ENCODE measurements at regions not wholly inside any gene's neighbourhood (a gene's known extent, or its start where the extent isn't known, plus 50 kb on each side); places are given as distances from the start of the nearest gene placed in this dataset.

DNA sequence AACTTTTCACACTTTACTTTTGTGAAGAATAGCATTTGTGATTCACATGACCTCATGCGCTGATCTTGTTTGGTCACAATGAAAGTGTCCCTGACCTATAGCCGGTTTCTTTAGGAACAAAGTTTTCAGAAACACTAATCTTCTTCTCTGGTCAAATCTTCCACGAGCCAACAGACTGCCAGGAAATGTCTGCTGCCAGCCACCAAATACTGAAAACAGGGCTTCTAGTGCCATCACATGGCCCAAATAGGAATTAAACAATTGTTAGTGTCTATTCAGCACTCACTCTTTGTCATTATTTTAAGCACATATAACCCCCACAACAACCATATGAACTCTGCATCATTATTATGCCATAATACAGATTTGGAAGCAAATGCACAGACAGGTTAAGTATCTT is 286.5 kb upstream of the SYT4 start:
- Histone ChIP-seq H3K9me3 (ENCODE audit: control insufficient read depth in 1 of 2, insufficient read depth in 1 of 2, low read length in 2 of 2) (peaks cover 0 to 10% of the 10 kb centered on the region in 2 experiments), H3K27me3 (ENCODE audit: control insufficient read depth in 1 of 2, insufficient read depth in 2 of 2, low read length in 2 of 2) (no peaks in the 10 kb centered on the region), H3K36me3 (ENCODE audit: insufficient read depth, low read length) (no peaks in the 10 kb centered on the region), H3K4me1 (ENCODE audit: insufficient read depth, low read length) (no peaks in the 10 kb centered on the region), H3K27ac (ENCODE audit: low read depth in 1 of 2, low read length in 2 of 2) (no peak overlapping the region), H3K4me3 (ENCODE audit: low read length) (no peak overlapping the region)
- TF ChIP-seq, protein P1, sequence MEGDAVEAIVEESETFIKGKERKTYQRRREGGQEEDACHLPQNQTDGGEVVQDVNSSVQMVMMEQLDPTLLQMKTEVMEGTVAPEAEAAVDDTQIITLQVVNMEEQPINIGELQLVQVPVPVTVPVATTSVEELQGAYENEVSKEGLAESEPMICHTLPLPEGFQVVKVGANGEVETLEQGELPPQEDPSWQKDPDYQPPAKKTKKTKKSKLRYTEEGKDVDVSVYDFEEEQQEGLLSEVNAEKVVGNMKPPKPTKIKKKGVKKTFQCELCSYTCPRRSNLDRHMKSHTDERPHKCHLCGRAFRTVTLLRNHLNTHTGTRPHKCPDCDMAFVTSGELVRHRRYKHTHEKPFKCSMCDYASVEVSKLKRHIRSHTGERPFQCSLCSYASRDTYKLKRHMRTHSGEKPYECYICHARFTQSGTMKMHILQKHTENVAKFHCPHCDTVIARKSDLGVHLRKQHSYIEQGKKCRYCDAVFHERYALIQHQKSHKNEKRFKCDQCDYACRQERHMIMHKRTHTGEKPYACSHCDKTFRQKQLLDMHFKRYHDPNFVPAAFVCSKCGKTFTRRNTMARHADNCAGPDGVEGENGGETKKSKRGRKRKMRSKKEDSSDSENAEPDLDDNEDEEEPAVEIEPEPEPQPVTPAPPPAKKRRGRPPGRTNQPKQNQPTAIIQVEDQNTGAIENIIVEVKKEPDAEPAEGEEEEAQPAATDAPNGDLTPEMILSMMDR (IDR thresholded peaks at IDR 0.05) = no peak
- intact Hi-C loops (cut with DNase I, micrococcal nuclease) = no loop called here
- CTCF ChIA-PET = no interaction called here
- no peak for ATAC-seq (ENCODE audit: poor library complexity)
- H3K9me3 Mint-ChIP-seq = no peaks in the 10 kb centered on the region
- H3K4me3 Mint-ChIP-seq = no peak overlapping the region
- H3K27me3 Mint-ChIP-seq = no peaks in the 10 kb centered on the region
- POLR2A ChIA-PET = no interaction called here
- no peaks in the 10 kb centered on the region for H3K4me1 Mint-ChIP-seq (ENCODE audit: low read depth)
- no peak for DNase-seq
- no peaks in the 10 kb centered on the region for H3K36me3 Mint-ChIP-seq (ENCODE audit: low read depth)
- no peak overlapping the region for H3K27ac Mint-ChIP-seq

DNA sequence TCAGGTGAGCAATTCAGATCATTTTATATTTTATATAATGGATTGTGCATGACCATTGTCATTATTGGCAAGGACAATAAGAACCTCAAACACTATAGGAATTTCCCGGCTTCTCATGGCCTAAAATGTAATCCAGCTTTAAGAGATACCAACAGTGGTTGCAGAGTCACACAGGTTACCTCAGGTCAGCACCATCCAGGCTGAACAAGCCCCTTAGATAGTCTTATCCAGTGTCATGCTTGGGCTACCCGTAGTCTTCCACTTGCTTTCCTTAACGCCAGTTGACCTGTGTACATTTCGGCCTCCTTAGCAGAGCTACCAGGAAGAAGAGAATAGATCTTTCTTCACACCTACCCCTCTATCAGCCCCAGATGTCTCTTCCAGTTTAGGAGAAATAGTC is 293.3 kb upstream of the SYT4 start:
- Histone ChIP-seq H3K27ac (ENCODE audit: low read depth in 1 of 2, low read length in 2 of 2) (no peak overlapping the region), H3K27me3 (ENCODE audit: control insufficient read depth in 1 of 2, insufficient read depth in 2 of 2, low read length in 2 of 2) (no peaks in the 10 kb centered on the region), H3K4me1 (ENCODE audit: insufficient read depth, low read length) (no peaks in the 10 kb centered on the region), H3K36me3 (ENCODE audit: insufficient read depth, low read length) (no peaks in the 10 kb centered on the region), H3K9me3 (ENCODE audit: control insufficient read depth in 1 of 2, insufficient read depth in 1 of 2, low read length in 2 of 2) (no peaks in the 10 kb centered on the region), H3K4me3 (ENCODE audit: low read length) (no peak overlapping the region)
- Mint-ChIP-seq H3K9me3 (no peaks in the 10 kb centered on the region), H3K27ac (no peak overlapping the region), H3K4me1 (ENCODE audit: low read depth) (no peaks in the 10 kb centered on the region), H3K4me3 (no peak overlapping the region), H3K27me3 (no peaks in the 10 kb centered on the region), H3K36me3 (ENCODE audit: low read depth) (no peaks in the 10 kb centered on the region)
- TF ChIP-seq, protein P1 (IDR thresholded peaks at IDR 0.05) = no peak
- intact Hi-C loops (cut with DNase I, micrococcal nuclease) = no loop called here
- ChIA-PET POLR2A (no interaction called here), CTCF (no interaction called here)
- no peak for ATAC-seq (ENCODE audit: poor library complexity)
- DNase-seq = no peak

DNA sequence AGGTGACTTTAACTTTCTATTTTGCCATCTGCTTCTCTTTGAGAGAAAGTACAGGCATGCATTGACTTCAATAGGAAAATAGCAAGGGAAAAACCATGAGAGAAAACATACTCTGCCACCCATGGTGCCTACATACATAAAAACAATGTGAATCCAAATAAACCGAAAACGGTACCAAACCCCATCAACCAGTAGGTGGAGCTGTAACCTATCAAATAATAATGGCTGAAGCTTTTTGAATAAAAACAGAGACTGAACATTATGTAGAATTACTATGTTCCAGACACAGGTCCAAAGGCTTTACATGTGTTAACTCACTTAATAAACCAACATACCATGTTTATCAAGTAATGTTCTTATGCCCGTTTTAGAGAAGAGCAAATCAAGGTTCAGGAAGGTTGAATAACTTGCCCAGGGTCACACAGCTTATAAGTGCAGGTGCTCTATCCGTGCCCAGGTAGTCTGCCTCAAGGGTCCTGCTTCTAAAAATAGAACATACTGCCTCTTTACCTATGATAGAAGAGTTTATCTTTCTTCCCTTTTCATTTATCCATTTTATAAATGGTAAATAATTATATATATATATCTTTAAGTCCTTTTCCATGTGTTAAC is 293.9 kb upstream of the SYT4 start:
- no peaks in the 10 kb centered on the region for H3K9me3 Mint-ChIP-seq
- no peak overlapping the region for H3K4me3 Mint-ChIP-seq
- Histone ChIP-seq H3K27me3 (ENCODE audit: control insufficient read depth in 1 of 2, insufficient read depth in 2 of 2, low read length in 2 of 2) (no peaks in the 10 kb centered on the region), H3K4me3 (ENCODE audit: low read length) (no peak overlapping the region), H3K36me3 (ENCODE audit: insufficient read depth, low read length) (no peaks in the 10 kb centered on the region), H3K4me1 (ENCODE audit: insufficient read depth, low read length) (no peaks in the 10 kb centered on the region), H3K9me3 (ENCODE audit: control insufficient read depth in 1 of 2, insufficient read depth in 1 of 2, low read length in 2 of 2) (no peaks in the 10 kb centered on the region), H3K27ac (ENCODE audit: low read depth in 1 of 2, low read length in 2 of 2) (no peak overlapping the region)
- ATAC-seq (ENCODE audit: poor library complexity) = no peak
- CTCF ChIA-PET = no interaction called here
- no peaks in the 10 kb centered on the region for H3K4me1 Mint-ChIP-seq (ENCODE audit: low read depth)
- DNase-seq = peak in 3 of 14 experiments; percentile 12 to 20 (median 16)
- H3K27me3 Mint-ChIP-seq = no peaks in the 10 kb centered on the region
- POLR2A ChIA-PET = no interaction called here
- H3K27ac Mint-ChIP-seq = no peak overlapping the region
- H3K36me3 Mint-ChIP-seq (ENCODE audit: low read depth) = no peaks in the 10 kb centered on the region
- intact Hi-C loops (cut with DNase I, micrococcal nuclease) = no loop called here
- TF ChIP-seq, protein P1 (IDR thresholded peaks at IDR 0.05) = peak; percentile 34
